Fibroblast of skin of abdomen (primary cell): ENCODE measurements at regions not wholly inside any gene's neighbourhood (a gene's known extent, or its start where the extent isn't known, plus 50 kb on each side); places are given as distances from the start of the nearest gene placed in this dataset.

Experiments
- DNase-seq: peaks from one replicate; pipeline ENCODE4 v3.0.0-alpha.2; 2013

DNA sequence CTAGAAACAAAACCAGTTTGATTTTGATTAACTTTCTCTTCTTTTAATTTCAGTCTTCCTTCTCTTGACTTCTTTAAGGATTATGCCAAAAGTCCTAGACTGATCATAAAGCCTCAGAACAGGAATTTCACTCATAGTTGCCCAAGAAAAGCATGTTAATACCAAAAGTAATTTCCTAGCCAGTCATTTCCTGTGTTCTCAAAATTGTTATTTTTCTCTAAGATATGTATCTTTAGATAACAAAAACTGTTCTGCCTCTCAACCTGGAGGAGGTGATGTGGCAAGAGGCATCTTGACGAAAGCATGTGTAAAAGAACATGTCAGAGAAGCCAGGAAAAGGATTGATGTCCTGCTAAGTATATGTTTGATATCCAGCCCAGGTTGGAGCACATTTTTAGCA is 78.0 kb upstream of the IPO9 start:
- DNase-seq = peak; percentile 66

DNA sequence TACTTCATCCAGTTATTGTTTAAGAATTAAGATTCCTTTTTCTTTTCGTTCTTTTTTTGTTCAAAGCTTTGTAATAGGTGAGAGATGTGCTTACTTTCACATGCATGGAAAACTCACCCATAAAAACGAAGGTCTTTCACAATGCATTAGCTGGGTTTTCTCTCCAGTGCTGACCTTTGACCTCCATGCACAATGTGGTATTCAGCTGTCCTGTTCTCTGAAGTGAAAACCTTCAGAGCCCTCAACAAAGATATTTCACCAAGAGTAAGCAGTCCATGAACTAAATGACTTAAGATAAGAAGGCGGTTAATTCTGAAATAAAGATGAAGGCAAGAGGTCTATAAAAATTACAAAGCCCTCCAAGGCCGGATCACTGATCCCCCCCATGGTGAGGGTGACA is 77.1 kb upstream of the IPO9 start:
- no peak for DNase-seq

DNA sequence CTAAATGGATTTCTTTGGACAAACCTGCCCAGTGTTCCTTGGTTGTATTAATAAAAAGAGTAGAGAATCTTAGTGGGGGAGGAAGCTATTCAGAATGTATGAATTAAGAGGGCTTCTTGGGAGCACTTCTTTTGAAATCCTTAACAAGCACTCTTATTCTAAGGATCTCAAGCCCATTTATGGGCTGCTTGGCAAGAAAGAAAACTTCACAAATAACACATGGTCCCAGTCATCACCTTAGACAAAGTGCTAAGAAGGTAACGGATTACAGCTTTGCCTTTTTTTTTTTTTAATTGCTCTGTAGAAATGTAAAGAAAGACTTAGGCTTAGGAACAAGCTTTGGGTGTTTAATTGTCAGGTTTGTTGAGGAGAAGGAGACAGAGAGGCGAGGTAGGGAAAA is 76.6 kb upstream of the IPO9 start:
- no peak for DNase-seq

DNA sequence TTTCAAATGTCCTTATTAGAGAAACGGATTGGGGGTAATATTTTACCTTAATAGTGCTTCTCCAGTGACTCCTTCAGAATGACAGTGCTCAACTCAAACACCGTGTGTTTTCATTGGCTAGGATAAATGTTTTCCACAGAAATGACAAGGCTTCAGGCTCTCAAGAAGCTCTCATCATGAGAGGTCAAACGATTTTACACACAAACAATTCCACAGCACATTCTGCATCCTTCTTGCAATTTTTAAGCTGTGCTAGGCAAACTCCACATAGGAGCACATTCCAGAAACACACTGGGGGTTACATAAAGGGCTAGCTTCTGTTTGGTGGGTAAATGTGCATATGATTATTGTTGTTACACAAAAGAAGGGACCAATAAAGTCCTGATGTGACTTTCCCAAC is 75.5 kb upstream of the IPO9 start:
- DNase-seq = peak; percentile 49

DNA sequence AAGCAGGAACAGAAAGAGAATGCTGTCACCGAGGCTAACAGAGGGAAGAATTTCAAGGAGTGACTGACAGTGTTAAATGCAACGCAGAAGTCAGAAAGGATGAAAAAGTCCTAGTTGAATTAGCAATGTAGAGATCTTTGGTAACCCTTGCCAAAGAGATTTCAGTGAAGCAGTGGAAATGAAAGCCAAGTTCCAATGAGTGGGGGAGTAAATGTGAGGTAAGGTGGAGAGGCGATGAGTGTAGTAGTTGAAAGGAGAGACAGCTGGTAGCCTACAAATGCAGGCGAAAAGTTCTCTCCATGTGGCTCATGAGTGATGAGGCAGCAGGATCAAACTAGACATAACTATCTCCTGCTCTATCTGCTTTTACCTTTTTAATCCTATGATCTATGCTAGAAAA is 74.6 kb upstream of the IPO9 start:
- peak; percentile 59 for DNase-seq

DNA sequence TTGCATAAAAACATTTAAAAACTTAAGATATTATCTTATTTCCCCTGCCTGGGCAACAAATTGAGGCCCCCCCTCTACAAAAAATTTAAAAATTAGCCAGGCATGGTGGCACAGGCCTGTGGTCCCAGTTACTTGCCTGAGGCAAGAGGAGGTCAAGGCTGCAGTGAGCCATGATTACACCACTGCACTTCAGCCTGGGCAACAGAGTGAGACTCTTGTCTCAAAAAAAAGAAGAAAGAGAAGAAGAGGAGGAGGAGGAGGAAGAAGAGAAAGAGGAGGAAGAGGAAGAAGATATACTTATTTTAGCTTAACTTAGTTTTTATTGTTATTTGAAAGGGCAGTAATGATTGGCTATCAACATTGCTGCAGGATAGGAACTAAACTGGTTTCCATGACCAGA is 73.8 kb upstream of the IPO9 start:
- no peak for DNase-seq

DNA sequence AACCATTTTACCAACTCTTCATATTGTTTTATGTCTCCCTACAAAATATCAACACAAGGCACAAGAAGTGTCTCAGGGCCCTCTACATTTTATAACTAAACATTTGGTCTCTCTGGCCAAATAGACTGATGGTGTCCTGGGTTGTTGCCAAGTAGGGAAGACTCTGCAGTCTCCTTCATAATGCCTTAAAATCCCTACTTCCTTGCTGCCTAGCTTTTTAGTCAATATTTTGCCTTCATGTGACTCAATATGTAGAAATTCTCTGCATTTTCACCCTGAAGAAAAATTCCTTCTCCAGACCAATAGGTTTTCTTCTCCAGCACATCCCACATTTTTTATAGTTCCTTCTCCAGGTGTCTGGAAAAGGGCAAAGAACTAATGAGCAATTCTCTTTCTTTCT is 72.6 kb upstream of the IPO9 start:
- peak; percentile 91 for DNase-seq

DNA sequence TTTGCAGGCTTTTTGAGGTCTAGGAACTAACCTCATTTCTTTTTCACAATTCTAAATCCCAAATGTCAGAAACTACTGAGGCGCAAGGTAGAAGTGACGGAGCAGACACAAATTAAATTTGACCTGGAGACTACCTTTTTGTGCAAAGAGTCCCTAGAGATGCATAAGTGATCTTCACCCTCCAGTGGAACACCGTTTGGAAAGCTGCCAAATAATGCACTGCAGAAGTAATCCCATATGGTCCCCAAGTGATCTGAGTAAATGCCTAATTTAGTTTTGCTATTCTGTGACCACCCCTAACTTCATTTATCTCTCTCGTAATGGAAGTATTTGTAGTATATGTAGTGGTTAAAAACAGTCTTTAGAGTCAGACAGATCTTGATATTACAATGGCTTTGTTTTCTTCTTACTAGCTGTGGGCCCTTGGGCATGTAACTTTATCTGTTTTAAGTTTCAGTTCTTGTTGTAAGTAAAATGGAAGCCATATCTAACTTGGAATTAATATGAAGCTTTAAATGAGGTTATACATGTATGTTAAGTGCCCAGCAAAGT is 70.4 kb upstream of the IPO9 start:
- DNase-seq = no peak

DNA sequence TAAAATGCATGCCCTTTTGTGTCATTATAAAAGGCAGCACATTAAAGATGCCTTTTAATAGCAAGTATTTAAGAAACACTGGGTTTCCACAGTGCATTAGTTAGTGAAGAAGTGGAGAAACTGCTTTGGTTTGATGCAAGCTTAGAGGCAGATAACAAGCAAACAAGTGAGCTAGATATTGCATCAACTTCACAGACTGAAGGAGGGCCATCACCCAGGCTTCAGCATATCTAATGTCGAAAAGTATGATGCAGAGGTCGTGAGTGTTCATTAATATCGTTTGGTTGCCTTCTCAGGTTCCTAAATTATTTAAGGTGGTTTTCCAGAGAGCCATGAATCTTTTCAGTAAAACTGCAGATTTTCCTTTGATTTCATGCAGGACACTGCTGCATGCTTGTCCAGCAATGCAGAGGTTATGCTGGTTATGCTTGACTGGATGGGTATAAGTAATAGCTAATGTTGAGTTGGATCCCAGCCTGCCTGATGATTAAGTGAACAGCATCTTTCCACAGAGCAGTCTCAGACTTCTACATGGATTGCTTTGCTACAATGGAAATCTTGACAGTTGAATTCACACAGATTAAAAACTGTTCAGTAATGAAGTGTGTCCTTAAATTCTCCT is 69.7 kb upstream of the IPO9 start:
- peak; percentile 80 for DNase-seq

DNA sequence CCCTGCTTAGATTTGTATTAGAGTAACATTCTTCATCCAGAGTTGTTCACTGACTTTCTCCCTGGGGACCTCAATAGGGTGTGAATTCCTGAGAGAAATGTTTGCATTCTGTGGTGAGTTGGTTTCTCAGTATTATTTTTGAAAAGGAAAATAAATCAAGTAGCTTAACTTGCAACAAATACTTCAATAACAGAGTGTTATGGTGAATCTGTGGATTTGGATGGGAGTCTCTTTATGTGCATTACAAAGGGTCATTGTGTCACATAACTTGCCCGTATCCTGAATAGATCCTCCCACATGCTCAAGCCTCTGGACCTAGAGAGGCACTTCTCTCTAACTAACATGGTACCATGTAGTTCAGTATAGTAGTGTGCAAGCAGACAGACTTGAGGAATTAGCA is 68.4 kb upstream of the IPO9 start:
- peak; percentile 87 for DNase-seq

DNA sequence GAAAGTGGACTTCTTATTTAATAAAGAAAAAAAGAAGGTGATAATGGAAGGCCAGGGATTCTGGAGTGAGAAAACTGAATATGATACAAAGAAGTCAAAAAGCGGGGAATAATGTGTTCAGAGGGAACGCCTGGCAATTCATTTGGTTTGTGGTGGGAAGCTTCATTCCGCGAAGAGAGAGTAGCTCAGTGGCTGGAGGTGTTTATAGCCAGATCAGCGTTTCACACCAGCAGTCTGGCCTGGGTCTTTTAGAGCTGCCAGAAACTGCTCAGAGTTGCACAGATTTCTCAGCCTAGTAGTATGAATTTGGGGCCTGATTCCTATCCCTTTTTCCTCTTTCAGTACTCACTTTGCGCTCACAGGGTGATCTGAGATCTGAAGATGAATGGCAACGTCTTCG is 67.8 kb upstream of the IPO9 start:
- peak; percentile 67 for DNase-seq

DNA sequence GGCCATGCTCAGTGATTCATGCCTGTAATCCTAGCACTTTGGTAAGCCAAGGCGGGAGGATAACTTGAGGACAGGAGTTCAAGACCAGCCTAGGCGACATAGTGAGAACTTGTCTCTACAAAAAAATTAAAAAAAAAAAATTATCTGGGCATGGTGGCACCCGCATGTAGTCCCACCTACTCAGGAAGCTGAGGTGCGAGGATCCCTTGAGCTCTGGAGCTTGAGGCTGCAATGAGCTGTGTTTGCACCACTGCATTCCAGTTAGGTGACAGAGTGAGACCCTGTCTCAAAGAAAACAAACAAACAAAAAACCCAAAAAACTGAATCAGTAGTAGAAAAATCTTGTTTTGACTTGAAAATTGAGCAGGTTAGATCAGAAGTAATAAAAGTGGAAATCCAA is 67.1 kb upstream of the IPO9 start:
- no peak for DNase-seq

DNA sequence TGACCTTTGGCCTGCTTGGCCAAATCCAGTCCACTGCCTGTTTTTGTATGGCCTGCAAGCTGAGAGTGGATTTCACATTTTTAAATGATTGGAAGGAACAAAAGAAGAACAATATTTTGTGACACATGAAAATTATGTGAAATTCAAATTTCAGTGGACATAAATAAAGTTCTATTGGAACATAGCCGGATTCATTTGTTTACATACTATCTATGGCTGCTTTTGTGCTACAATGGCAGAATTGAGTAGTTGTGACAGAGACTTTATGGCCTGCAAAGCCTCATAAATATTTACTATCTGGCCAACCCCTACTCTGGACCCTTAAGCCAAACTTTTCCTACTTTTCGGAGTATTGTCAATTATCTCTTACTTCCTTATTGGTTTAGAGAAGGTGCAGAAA is 66.6 kb upstream of the IPO9 start:
- no peak for DNase-seq

DNA sequence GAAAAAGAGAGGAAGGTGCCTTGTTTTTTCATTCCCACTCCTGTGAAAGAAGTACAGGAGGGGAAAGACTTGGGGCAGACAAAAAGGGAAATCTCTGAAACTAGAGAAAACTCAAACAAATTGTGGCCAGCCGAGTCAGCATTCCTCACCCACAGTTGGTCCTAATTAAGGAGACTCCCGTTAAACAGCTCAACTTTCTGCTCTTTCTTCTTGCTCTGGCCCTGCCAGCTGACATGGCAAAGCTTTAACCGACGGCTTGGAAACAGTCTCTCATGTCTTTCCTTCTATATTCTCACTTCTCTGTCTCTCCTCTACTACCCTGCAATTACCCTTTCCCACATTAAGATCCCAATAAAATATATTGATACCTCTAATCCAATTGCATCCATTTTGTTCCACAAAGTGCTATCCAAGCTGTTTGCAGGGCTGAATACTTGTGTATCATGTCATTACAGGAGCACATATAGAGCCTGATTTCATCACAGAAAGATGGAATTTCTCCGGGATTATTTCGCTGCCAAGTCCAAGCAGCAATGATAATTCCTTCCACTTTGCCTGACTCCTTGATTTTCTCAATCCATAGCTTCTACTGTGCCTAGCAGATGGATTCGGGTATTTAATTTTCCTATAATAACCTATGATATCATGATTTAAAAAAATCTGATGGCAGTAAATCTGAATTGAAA is 65.4 kb upstream of the IPO9 start:
- DNase-seq = peak; percentile 85

DNA sequence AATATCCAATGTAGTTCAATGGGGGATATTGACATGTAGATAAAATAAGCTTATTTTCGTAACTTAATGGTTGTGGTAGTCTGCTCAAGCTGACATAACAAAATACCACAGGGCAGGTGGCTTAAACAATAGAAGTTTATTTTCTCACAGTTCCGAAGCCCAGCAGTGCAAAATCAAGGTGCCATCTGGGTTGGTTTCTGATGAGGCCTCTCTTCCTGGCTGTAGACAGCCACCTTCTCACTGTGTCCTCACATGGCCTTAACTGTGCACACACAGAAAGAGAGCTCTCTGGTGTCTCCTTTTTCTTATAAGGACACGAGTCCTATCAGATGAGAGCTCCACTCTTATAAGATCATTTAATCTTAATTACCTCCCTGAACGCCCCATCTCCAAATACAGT is 64.8 kb upstream of the IPO9 start:
- no peak for DNase-seq

DNA sequence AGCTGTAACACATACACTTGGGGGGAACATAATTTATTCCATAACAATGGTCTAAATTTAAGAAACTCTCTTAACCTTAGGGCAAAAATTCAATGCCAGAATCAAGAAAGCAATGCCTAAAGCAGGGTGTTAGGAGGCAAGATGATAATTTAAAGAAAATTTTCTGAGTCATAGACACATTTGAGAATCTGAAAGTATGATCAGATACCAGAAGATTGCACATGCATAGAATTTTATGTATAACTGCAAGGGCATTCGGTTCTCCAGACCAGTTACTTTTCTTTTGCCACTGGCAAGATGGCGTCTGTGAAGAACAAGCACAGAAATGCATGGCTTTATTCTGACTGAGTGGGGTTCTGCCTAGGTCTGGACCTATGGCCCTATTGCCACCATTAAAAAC is 64.4 kb upstream of the IPO9 start:
- no peak for DNase-seq

DNA sequence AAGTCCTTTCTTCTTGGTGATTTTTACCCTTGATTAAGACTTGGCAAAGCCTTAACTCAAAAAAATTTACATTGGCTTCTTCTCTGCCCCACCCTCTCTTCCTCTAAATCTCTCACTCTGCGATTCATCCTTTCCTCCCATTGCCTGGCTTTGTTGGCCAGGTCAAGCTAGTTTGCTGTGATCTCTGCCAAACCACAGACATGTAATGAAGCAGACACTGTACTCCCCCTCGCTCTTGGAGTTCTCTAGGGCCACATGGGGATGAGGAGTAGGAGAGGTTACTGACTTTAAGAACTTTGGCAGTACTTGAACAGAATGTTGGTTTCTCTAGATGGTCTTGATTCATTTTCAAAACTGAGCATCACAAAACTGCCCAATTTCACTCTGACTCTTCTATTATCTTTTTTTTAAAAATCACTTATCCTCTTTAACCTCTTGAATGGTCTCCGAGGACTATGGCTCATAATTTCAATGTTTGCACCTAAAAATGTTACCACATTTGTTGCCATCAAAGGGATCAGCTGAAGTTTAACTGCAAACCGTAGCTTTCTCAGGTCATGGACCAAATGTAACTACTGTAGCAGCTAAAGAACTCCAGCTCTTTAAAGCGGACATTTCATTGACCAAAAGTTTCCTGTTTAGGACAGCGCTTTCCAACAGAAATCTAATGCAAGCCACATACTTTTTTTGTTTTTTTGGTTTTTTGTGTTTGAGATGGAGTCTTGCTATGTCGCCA is 62.7 kb upstream of the IPO9 start:
- DNase-seq = peak; percentile 97

DNA sequence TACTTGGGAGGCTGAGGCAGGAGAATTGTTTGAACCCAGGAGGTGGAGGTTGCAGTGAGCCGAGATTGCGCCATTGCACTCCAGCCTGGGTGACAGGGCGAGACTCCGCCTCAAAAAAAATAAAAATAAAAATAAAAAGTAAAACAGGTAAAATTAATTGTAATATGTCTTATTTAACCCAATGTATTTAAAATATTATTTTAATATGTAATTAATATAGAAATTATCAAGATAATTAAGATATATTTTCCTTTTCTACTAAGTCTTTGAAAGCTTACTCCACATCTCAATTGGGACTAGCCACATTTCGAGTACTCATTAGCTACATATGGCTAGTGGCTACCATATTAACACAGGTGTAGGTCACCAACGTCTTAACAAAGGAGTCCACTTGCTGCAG is 61.6 kb upstream of the IPO9 start:
- DNase-seq = no peak

DNA sequence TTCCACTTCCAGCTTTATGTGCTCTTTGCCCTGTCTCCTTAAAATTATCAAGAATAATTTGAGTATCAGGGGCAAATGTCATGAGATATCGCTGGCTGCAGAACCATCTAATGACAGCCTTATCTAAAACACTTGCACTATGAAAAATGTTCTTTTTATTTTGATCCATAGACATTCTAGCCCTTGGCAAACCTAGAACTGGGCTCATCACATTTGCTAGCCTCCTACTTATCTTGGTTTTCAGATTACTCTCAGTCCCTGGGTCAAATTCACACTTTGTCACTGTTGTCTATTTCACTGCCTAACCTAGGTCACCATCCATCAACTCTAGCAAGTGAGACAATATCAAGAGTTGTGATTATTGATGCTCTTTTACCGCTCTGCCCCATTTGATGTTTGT is 59.9 kb upstream of the IPO9 start:
- DNase-seq = no peak

DNA sequence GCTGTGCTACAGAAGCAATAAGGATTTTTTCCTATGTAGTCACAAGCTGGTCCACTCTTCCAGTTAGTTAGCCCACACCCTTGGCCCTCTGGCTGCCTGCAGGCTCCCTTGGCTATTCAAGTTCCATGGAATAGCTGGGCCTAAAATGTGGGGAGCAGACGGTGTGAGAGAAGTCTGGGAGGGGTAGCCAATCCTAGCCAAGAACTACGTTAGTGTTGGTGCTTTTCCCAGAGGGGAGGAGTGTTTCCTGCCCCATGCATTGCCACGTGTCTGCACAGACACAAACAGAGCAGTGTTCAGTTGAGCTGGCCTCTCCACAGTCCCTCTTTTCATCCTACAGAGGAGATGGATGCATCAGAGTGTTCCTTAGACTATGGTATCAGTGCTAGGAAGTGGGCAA is 59.0 kb upstream of the IPO9 start:
- DNase-seq = peak; percentile 91

DNA sequence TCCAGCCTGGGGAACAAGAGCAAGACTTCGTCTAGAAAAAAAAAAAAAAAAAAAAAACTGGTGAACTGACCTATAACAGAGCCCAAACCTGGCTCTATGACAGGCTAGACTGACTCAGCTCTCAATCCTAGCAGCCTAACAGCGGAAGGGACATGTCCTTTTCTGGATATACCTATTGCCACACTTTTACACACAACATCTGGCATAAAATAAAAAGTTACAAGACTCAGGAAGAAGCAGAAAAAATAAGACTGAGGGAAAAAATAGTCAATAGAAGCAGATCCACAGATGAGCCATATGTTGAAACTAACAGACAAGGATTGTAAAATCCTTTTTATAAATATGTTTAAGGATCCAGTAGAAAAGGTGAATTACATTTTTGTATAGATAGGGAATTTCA is 57.5 kb upstream of the IPO9 start:
- DNase-seq = no peak

DNA sequence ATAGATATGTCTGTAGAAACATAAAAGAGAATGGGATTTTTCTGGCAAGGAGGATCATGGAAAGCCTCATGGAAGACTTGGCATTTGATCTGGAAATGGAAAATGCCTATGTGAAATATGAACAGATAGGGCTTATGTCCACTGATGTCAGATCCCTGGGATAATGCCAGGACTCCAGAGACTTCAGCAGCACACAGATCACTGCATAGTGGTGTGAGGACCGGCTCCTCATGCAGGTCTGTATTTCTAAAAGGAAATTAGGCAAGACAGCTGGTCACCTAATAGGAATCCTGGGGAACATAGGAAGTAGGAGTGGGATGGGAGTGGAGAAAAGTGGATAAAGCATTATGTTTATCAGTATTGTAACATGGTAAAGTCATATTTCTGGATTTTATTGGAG is 56.8 kb upstream of the IPO9 start:
- DNase-seq = peak; percentile 56

DNA sequence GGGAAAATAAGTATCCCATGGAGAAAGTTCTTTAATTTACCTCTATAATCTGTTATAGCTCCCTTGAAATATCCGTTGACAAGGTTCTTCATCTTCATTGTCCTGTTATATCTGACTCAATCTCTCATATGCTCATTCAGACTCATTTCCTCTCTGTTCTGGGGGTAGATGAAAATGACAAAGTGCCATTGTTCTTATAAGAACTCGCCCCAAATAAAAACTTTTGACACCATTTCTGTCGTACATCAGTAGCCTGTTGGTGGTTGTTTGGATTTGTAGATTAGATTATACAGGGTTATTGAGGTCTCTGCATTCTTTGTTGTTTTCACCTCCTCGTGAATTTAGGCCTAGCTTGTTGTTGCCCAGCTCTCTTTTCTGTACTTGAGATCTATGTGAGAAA is 55.2 kb upstream of the IPO9 start:
- no peak for DNase-seq
